ENCODE measurements at regions not wholly inside any gene's neighbourhood (a gene's known extent, or its start where the extent isn't known, plus 50 kb on each side); places are given as distances from the start of the nearest gene placed in this dataset.
A peak's percentile ranks its signal among the peaks of the same experiment; 100 is the strongest.

- no peak for TF ChIP-seq CTCF (IDR thresholded peaks at IDR 0.05)
- TF ChIP-seq POLR2A (IDR thresholded peaks at IDR 0.05): no peak
- peak in 2 of 3 donors; percentile 34 to 56 for TF ChIP-seq POLR2AphosphoS5 (IDR thresholded peaks at IDR 0.05)
Measured at GRCh38 chr2:173649527-173650219, 295.0 kb downstream of the CDCA7 start.

Measured in stomach (tissue), 4 donors.